ENCODE measurements at regions not wholly inside any gene's neighbourhood (a gene's known extent, or its start where the extent isn't known, plus 50 kb on each side); places are given as distances from the start of the nearest gene placed in this dataset.

GRCh38 chr1:193549081-193549480 is 362.7 kb upstream of the B3GALT2 start:
- TF ChIP-seq CTCF (conservative IDR thresholded peaks at IDR 0.05) (no peak), EZH2 (IDR thresholded peaks at IDR 0.05; ENCODE audit: low read depth) (no peak)

Data from PC-9 (cell line).